Tibial nerve (tissue), 4 donors: ENCODE measurements at regions not wholly inside any gene's neighbourhood (a gene's known extent, or its start where the extent isn't known, plus 50 kb on each side); places are given as distances from the start of the nearest gene placed in this dataset.

Experiments
- DNase-seq, 2 donors: peaks; one replicate each; pipeline ENCODE4 v3.0.0-alpha.2; 2019; ENCODE audit warnings: low spot score in 2 of 2
- H3K27ac ChIP-seq, 4 donors: fragments of 200-600 bp; sonication (generic) in 3 of 4; one replicate each; pipeline ENCODE4 v1.5.1; 2017 to 2019; ENCODE audit warnings: mild to moderate bottlenecking in 1 of 4
- H3K27me3 ChIP-seq, 2 donors: fragments of 200-600 bp; sonication (generic) in 1 of 2; one replicate each; pipeline versions ENCODE4 v1.5.1 to v1.6.0; 2017 to 2019
- H3K36me3 ChIP-seq, 3 donors: fragments of 200-600 bp; sonication (generic); one replicate each; pipeline ENCODE4 v1.5.1; 2018 to 2019
- H3K4me1 ChIP-seq, 4 donors: fragments of 200-600 bp; sonication (generic) in 3 of 4; one replicate each; pipeline ENCODE4 v1.5.1; 2017 to 2019
- H3K4me3 ChIP-seq, 4 donors: fragments of 200-600 bp; sonication (generic) in 3 of 4; one replicate each; pipeline ENCODE4 v1.5.1; 2017 to 2019; ENCODE audit warnings: mild to moderate bottlenecking in 1 of 4, moderate library complexity in 1 of 4
- H3K9me3 ChIP-seq, 4 donors: fragments of 200-600 bp; sonication (generic) in 3 of 4; one replicate each; pipeline ENCODE4 v1.5.1; 2017 to 2019
- CTCF ChIP-seq, 5 experiments: fragments of 200-600 bp in 3 of 5; fragments of 450-650 bp in 2 of 5; sonication (generic) in 3 of 5; IDR thresholded peaks; one replicate each; pipeline ENCODE4 v1.5.1; 2016 to 2019; ENCODE audit warnings: antibody characterized with exemption in 5 of 5, mild to moderate bottlenecking in 3 of 5, moderate library complexity in 2 of 5
- EP300 ChIP-seq, 2 donors: sonication (generic); formaldehyde crosslinking; IDR thresholded peaks; one replicate each; pipeline ENCODE4 v1.6.1; 2017; ENCODE audit warnings: antibody characterized with exemption in 2 of 2, mild to moderate bottlenecking in 1 of 2
- POLR2A ChIP-seq, 2 donors: fragments of 450-650 bp; IDR thresholded peaks; one replicate each; pipeline ENCODE4 v1.6.1; 2017; ENCODE audit warnings: antibody characterized with exemption in 2 of 2, mild to moderate bottlenecking in 2 of 2, moderate library complexity in 2 of 2
- WGBS, 2 donors: methylation state at CpG; one replicate each; pipeline ENCODE4 v1.1.5; 2018; 5-methylcytosine and 5-hydroxymethylcytosine counted together

GRCh38 chr6:134521116-134521501, 203.2 kb upstream of the SGK1 start:
- Histone ChIP-seq H3K27me3 (no peaks in the 10 kb centered on the region), H3K4me3 (no peak overlapping the region), H3K9me3 (no peaks in the 10 kb centered on the region), H3K36me3 (no peaks in the 10 kb centered on the region), H3K4me1 (peaks cover 0 to 24% (median 5%) of the 10 kb centered on the region in 4 donors), H3K27ac (no peak overlapping the region)
- no peak for TF ChIP-seq CTCF (IDR thresholded peaks at IDR 0.05)
- TF ChIP-seq EP300 (IDR thresholded peaks at IDR 0.05) = no peak
- no peak for TF ChIP-seq POLR2A (IDR thresholded peaks at IDR 0.05)
- WGBS, 2 donors = 88 to 94% methylated on average over 3 of the region's 3 CpGs
- no peak for DNase-seq

GRCh38 chr6:134520181-134521115, 202.5 kb upstream of the SGK1 start:
- 72 to 74% methylated on average over 12 of the region's 12 CpGs for WGBS, 2 donors
- Histone ChIP-seq H3K27ac (no peak overlapping the region), H3K4me1 (peaks cover 0 to 24% (median 5%) of the 10 kb centered on the region in 4 donors), H3K9me3 (no peaks in the 10 kb centered on the region), H3K27me3 (no peaks in the 10 kb centered on the region), H3K36me3 (no peaks in the 10 kb centered on the region), H3K4me3 (no peak overlapping the region)
- TF ChIP-seq CTCF (IDR thresholded peaks at IDR 0.05) (no peak), EP300 (IDR thresholded peaks at IDR 0.05) (no peak), POLR2A (IDR thresholded peaks at IDR 0.05) (no peak)
- DNase-seq = no peak

GRCh38 chr6:134519465-134519864, 201.6 kb upstream of the SGK1 start:
- Histone ChIP-seq H3K4me3 (no peak overlapping the region), H3K9me3 (no peaks in the 10 kb centered on the region), H3K27ac (peak overlapping the region in 1 of 4 donors; percentile 15), H3K27me3 (no peaks in the 10 kb centered on the region), H3K36me3 (no peaks in the 10 kb centered on the region), H3K4me1 (peaks cover 0 to 24% (median 5%) of the 10 kb centered on the region in 4 donors)
- TF ChIP-seq CTCF (IDR thresholded peaks at IDR 0.05) = no peak
- peak in 1 of 2 donors; percentile 45 for TF ChIP-seq EP300 (IDR thresholded peaks at IDR 0.05)
- no peak for DNase-seq
- WGBS, 2 donors = 54 to 55% methylated on average over 4 of the region's 4 CpGs

DNA sequence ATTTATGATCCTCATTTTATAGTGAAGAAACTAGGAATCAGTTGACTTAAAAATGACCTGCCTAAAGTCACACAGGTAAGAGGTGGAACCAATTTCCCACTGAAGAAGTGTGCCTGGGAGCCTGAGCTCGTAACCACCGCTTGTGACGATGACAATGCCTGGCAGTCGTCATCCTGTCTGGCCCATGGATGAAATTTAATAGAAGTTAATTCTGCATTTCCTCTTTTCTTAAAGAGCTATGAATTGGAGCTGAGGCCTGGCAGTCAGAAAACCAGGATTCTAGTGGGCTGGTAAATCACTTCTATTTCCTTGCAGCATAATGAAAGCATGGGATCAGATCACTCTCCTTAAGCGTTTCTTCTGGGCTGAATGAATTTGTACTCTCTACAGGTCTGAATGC, 200.0 kb upstream of the SGK1 start:
- Histone ChIP-seq H3K4me1 (peaks cover 0 to 24% (median 5%) of the 10 kb centered on the region in 4 donors), H3K9me3 (no peaks in the 10 kb centered on the region), H3K27me3 (no peaks in the 10 kb centered on the region), H3K36me3 (no peaks in the 10 kb centered on the region), H3K27ac (peak overlapping the region in 2 of 4 donors; percentile 36 to 66), H3K4me3 (no peak overlapping the region)
- 53 to 59% methylated on average over 5 of the region's 5 CpGs for WGBS, 2 donors
- TF ChIP-seq EP300 (IDR thresholded peaks at IDR 0.05) (no peak), CTCF (IDR thresholded peaks at IDR 0.05) (no peak), POLR2A (IDR thresholded peaks at IDR 0.05) (no peak)
- DNase-seq = no peak

DNA sequence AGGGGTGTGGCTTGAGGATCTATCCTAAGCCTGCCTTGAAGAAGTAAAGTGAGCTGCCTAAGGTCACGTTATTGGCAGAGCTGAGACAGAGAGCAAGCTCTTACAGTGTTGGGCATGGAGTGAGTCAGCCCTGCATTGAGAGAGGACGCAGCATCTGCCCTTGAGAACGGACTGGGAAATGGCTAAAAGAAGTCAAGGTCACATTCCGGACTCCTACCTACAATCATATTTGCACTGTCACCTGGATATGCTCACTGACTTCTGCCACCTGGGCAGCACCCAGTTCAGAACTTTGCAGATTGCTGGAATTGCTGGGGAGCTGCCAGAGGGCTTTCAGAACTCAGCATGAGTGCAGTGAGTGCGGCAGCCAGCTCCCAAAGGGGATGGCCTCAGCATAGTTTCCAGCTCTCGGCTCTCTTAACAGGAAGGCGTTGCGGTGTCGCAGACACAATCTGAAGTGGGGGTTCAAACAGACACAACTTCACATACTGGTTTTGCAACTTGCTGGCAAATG, 199.3 kb upstream of the SGK1 start:
- Histone ChIP-seq H3K9me3 (no peaks in the 10 kb centered on the region), H3K4me3 (no peak overlapping the region), H3K36me3 (no peaks in the 10 kb centered on the region), H3K27ac (peak overlapping the region in 2 of 4 donors; percentile 36 to 66), H3K4me1 (peaks cover 0 to 24% (median 5%) of the 10 kb centered on the region in 4 donors), H3K27me3 (no peaks in the 10 kb centered on the region)
- no peak for TF ChIP-seq CTCF (IDR thresholded peaks at IDR 0.05)
- TF ChIP-seq EP300 (IDR thresholded peaks at IDR 0.05) = peak in 1 of 2 donors; percentile 57
- no peak for TF ChIP-seq POLR2A (IDR thresholded peaks at IDR 0.05)
- 16 to 26% methylated on average over 9 of the region's 9 CpGs for WGBS, 2 donors
- DNase-seq = peak in 1 of 2 donors; percentile 51
